GM23338 (cell line): ENCODE measurements at regions not wholly inside any gene's neighbourhood (a gene's known extent, or its start where the extent isn't known, plus 50 kb on each side); places are given as distances from the start of the nearest gene placed in this dataset.

Experiments
- ATAC-seq: fragments of 200-7000 bp; cut with Tn5 transposase; 3 replicates; pipeline ENCODE4 v1.9.1; 2020
- DNase-seq: peaks from one replicate; pipeline ENCODE4 v3.0.0-alpha.2; 2015; ENCODE audit warnings: low spot score
- H2AFZ ChIP-seq: fragments of 200-600 bp; sonication (generic); 2 replicates; pipeline ENCODE4 v1.8.0; 2016; ENCODE audit warnings: antibody characterized with exemption, mild to moderate bottlenecking, moderate library complexity
- H3F3A ChIP-seq: fragments of 200-600 bp; sonication (generic); replicated peaks from 2 replicates; pipeline ENCODE4 v1.8.0; 2017; ENCODE audit warnings: antibody characterized with exemption, mixed run types, low read depth
- H3K27ac ChIP-seq: fragments of 200-600 bp; sonication (generic); 2 replicates; pipeline ENCODE4 v1.6.1; 2016; ENCODE audit warnings: low read depth
- H3K27me3 ChIP-seq: fragments of 200-600 bp; sonication (generic); 2 replicates; pipeline ENCODE4 v1.8.0; 2016; ENCODE audit warnings: mild to moderate bottlenecking, mixed run types, moderate library complexity; ENCODE audit not compliant: insufficient read depth
- H3K36me3 ChIP-seq: fragments of 200-600 bp; sonication (generic); 2 replicates; pipeline ENCODE4 v1.8.0; 2016; ENCODE audit warnings: mild to moderate bottlenecking; ENCODE audit not compliant: insufficient read depth
- H3K4me1 ChIP-seq: fragments of 200-600 bp; sonication (generic); 2 replicates; pipeline ENCODE4 v1.8.0; 2016; ENCODE audit warnings: mild to moderate bottlenecking, moderate library complexity; ENCODE audit not compliant: insufficient read depth
- H3K4me2 ChIP-seq: fragments of 200-600 bp; sonication (generic); 2 replicates; pipeline ENCODE4 v1.7.1; 2017; ENCODE audit warnings: mixed run types
- H3K4me3 ChIP-seq: fragments of 200-600 bp; sonication (generic); 2 replicates; pipeline ENCODE4 v1.6.1; 2016; ENCODE audit warnings: mixed run types
- H3K79me2 ChIP-seq: fragments of 200-600 bp; sonication (generic); replicated peaks from 2 replicates; pipeline ENCODE4 v1.8.0; 2017; ENCODE audit warnings: mild to moderate bottlenecking; ENCODE audit not compliant: insufficient read depth
- H3K9me2 ChIP-seq: fragments of 200-600 bp; sonication (generic); 2 replicates; pipeline ENCODE4 v1.8.0; 2017; ENCODE audit not compliant: insufficient read depth
- H4K20me1 ChIP-seq: fragments of 200-600 bp; sonication (generic); replicated peaks from 2 replicates; pipeline ENCODE4 v1.8.0; 2017; ENCODE audit warnings: mild to moderate bottlenecking; ENCODE audit not compliant: insufficient read depth
- H3K27ac Mint-ChIP-seq: 2 replicates; pipeline ENCODE4 v1.8.0; 2020; ENCODE audit warnings: inconsistent platforms, mild to moderate bottlenecking, moderate library complexity, mixed read lengths
- H3K27me3 Mint-ChIP-seq: 3 replicates; pipeline ENCODE4 v1.8.0; 2022; ENCODE audit warnings: low read depth, mild to moderate bottlenecking, moderate library complexity, mixed read lengths, inconsistent platforms; ENCODE audit not compliant: insufficient read depth, poor library complexity
- H3K36me3 Mint-ChIP-seq: 3 replicates; pipeline ENCODE4 v1.8.0; 2021; ENCODE audit warnings: low read depth, mild to moderate bottlenecking, inconsistent platforms, moderate library complexity, mixed read lengths
- H3K4me1 Mint-ChIP-seq: 3 replicates; pipeline ENCODE4 v1.8.0; 2020; ENCODE audit warnings: mild to moderate bottlenecking, inconsistent platforms, mixed read lengths
- H3K4me3 Mint-ChIP-seq: 3 replicates; pipeline ENCODE4 v1.8.0; 2021; ENCODE audit warnings: moderate library complexity, mild to moderate bottlenecking, inconsistent platforms, mixed read lengths
- H3K9me3 Mint-ChIP-seq: 3 replicates; pipeline ENCODE4 v1.8.0; 2020; ENCODE audit warnings: moderate library complexity, mild to moderate bottlenecking, inconsistent platforms, mixed read lengths
- CREB1 ChIP-seq: fragments of 250-450 bp; sonication (Bioruptor Pico); IDR thresholded peaks from 2 replicates; pipeline ENCODE4 v1.5.0; 2020; ENCODE audit warnings: low read depth, mild to moderate bottlenecking, moderate library complexity
- EZH2phosphoT487 ChIP-seq: fragments of 200-600 bp; sonication (generic); IDR thresholded peaks from one replicate; pipeline ENCODE4 v1.8.1; 2018; ENCODE audit warnings: antibody characterized with exemption; ENCODE audit not compliant: unreplicated experiment
- JUNB ChIP-seq: IDR thresholded peaks from one replicate; pipeline ENCODE4 v1.6.1; 2016; ENCODE audit warnings: antibody characterized with exemption; ENCODE audit not compliant: unreplicated experiment
- STAT1 ChIP-seq: IDR thresholded peaks from one replicate; pipeline ENCODE4 v1.6.1; 2016; ENCODE audit warnings: antibody characterized with exemption; ENCODE audit not compliant: unreplicated experiment
- ZNF331 ChIP-seq: fragments of 250-450 bp; sonication (Bioruptor Pico); IDR thresholded peaks from 2 replicates; pipeline ENCODE4 v1.5.0; 2020; ENCODE audit warnings: low read depth, mild to moderate bottlenecking, moderate library complexity
- TF ChIP-seq, protein P1 (sequence below): IDR thresholded peaks from 2 replicates; pipeline ENCODE4 v1.6.1; 2016; ENCODE audit warnings: antibody characterized with exemption
- TF ChIP-seq, protein P2 (sequence below), 2 experiments: fragments of 200-600 bp in 1 of 2; sonication (generic) in 1 of 2; conservative IDR thresholded peaks; 2 replicates each; pipeline versions ENCODE4 v1.5.1 to v1.6.1; 2016 to 2017; ENCODE audit warnings: antibody characterized with exemption in 2 of 2, low read depth in 2 of 2, mild to moderate bottlenecking in 2 of 2, moderate library complexity in 1 of 2
- TF ChIP-seq, protein P3 (sequence below): fragments of 250-450 bp; sonication (Bioruptor Pico); IDR thresholded peaks from 2 replicates; pipeline ENCODE4 v1.5.0; 2020; ENCODE audit warnings: mild to moderate bottlenecking, moderate library complexity

DNA sequence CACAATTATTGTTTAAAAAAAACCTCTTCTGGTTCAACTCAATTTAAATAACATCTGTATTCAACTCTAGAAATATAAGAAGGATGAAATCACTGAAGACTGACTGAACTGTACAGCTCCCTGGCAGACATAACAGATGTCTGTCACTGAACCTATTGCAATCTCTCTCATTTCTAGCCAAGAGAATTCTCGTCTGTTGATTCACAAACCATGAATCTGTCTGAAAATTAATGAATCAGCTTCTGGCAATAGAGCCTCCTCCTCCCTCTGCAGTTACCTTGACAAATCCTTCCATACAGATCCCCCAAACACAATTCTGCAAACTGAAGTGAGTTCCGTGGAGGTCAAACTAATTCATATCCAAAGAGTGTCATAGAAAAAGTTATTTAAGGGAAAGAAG lies 561.4 kb downstream of the PYDC2 start:
- Mint-ChIP-seq H3K4me1 (no peaks in the 10 kb centered on the region), H3K4me3 (no peak overlapping the region), H3K27me3 (no peaks in the 10 kb centered on the region), H3K9me3 (peaks cover 10% of the 10 kb centered on the region; the same call in 2 of the 3 replicates), H3K27ac (no peak overlapping the region), H3K36me3 (peaks cover 5% of the 10 kb centered on the region; the same call in 1 of the 3 replicates)
- no peaks in the 10 kb centered on the region for H4K20me1 ChIP-seq
- H3F3A ChIP-seq, result no peaks in the 10 kb centered on the region
- no peaks in the 10 kb centered on the region for H3K79me2 ChIP-seq
- no peak overlapping the region for H2AFZ ChIP-seq
- DNase-seq, result no peak
- no peaks in the 10 kb centered on the region for H3K36me3 ChIP-seq
- H3K27me3 ChIP-seq, result no peaks in the 10 kb centered on the region
- H3K27ac ChIP-seq, result no peak overlapping the region
- H3K4me2 ChIP-seq, result no peak overlapping the region
- no peak for ATAC-seq
- H3K4me3 ChIP-seq, result no peak overlapping the region
- TF ChIP-seq JUNB (no peak), CREB1 (no peak), ZNF331 (CRISPR knock-in tag) (no peak), EZH2phosphoT487 (no peak), STAT1 (no peak)
- TF ChIP-seq, protein P1, sequence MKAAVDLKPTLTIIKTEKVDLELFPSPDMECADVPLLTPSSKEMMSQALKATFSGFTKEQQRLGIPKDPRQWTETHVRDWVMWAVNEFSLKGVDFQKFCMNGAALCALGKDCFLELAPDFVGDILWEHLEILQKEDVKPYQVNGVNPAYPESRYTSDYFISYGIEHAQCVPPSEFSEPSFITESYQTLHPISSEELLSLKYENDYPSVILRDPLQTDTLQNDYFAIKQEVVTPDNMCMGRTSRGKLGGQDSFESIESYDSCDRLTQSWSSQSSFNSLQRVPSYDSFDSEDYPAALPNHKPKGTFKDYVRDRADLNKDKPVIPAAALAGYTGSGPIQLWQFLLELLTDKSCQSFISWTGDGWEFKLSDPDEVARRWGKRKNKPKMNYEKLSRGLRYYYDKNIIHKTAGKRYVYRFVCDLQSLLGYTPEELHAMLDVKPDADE, result no peak
- TF ChIP-seq, protein P2, sequence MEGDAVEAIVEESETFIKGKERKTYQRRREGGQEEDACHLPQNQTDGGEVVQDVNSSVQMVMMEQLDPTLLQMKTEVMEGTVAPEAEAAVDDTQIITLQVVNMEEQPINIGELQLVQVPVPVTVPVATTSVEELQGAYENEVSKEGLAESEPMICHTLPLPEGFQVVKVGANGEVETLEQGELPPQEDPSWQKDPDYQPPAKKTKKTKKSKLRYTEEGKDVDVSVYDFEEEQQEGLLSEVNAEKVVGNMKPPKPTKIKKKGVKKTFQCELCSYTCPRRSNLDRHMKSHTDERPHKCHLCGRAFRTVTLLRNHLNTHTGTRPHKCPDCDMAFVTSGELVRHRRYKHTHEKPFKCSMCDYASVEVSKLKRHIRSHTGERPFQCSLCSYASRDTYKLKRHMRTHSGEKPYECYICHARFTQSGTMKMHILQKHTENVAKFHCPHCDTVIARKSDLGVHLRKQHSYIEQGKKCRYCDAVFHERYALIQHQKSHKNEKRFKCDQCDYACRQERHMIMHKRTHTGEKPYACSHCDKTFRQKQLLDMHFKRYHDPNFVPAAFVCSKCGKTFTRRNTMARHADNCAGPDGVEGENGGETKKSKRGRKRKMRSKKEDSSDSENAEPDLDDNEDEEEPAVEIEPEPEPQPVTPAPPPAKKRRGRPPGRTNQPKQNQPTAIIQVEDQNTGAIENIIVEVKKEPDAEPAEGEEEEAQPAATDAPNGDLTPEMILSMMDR (conservative IDR thresholded peaks at IDR 0.05; ENCODE audit: low read depth in 2 of 2), result no peak
- TF ChIP-seq, protein P3, sequence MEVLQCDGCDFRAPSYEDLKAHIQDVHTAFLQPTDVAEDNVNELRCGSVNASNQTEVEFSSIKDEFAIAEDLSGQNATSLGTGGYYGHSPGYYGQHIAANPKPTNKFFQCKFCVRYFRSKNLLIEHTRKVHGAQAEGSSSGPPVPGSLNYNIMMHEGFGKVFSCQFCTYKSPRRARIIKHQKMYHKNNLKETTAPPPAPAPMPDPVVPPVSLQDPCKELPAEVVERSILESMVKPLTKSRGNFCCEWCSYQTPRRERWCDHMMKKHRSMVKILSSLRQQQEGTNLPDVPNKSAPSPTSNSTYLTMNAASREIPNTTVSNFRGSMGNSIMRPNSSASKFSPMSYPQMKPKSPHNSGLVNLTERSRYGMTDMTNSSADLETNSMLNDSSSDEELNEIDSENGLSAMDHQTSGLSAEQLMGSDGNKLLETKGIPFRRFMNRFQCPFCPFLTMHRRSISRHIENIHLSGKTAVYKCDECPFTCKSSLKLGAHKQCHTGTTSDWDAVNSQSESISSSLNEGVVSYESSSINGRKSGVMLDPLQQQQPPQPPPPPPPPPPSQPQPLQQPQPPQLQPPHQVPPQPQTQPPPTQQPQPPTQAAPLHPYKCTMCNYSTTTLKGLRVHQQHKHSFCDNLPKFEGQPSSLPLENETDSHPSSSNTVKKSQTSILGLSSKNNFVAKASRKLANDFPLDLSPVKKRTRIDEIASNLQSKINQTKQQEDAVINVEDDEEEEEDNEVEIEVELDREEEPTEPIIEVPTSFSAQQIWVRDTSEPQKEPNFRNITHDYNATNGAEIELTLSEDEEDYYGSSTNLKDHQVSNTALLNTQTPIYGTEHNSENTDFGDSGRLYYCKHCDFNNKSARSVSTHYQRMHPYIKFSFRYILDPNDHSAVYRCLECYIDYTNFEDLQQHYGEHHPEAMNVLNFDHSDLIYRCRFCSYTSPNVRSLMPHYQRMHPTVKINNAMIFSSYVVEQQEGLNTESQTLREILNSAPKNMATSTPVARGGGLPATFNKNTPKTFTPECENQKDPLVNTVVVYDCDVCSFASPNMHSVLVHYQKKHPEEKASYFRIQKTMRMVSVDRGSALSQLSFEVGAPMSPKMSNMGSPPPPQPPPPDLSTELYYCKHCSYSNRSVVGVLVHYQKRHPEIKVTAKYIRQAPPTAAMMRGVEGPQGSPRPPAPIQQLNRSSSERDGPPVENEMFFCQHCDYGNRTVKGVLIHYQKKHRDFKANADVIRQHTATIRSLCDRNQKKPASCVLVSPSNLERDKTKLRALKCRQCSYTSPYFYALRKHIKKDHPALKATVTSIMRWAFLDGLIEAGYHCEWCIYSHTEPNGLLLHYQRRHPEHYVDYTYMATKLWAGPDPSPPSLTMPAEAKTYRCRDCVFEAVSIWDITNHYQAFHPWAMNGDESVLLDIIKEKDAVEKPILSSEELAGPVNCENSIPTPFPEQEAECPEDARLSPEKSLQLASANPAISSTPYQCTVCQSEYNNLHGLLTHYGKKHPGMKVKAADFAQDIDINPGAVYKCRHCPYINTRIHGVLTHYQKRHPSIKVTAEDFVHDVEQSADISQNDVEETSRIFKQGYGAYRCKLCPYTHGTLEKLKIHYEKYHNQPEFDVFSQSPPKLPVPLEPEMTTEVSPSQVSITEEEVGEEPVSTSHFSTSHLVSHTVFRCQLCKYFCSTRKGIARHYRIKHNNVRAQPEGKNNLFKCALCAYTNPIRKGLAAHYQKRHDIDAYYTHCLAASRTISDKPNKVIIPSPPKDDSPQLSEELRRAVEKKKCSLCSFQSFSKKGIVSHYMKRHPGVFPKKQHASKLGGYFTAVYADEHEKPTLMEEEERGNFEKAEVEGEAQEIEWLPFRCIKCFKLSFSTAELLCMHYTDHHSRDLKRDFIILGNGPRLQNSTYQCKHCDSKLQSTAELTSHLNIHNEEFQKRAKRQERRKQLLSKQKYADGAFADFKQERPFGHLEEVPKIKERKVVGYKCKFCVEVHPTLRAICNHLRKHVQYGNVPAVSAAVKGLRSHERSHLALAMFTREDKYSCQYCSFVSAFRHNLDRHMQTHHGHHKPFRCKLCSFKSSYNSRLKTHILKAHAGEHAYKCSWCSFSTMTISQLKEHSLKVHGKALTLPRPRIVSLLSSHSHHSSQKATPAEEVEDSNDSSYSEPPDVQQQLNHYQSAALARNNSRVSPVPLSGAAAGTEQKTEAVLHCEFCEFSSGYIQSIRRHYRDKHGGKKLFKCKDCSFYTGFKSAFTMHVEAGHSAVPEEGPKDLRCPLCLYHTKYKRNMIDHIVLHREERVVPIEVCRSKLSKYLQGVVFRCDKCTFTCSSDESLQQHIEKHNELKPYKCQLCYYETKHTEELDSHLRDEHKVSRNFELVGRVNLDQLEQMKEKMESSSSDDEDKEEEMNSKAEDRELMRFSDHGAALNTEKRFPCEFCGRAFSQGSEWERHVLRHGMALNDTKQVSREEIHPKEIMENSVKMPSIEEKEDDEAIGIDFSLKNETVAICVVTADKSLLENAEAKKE (CRISPR knock-in tag), result no peak
- no peaks in the 10 kb centered on the region for H3K4me1 ChIP-seq
- no peaks in the 10 kb centered on the region for H3K9me2 ChIP-seq
